H7 (cell line): ENCODE measurements at regions not wholly inside any gene's neighbourhood (a gene's known extent, or its start where the extent isn't known, plus 50 kb on each side); places are given as distances from the start of the nearest gene placed in this dataset.

Experiments used
- DNase-seq: peaks from one replicate; pipeline ENCODE4 v3.0.0; 2012
- H3K27me3 ChIP-seq: 2 replicates; pipeline ENCODE4 v1.6.0; 2011; ENCODE audit warnings: mild to moderate bottlenecking, low read length; ENCODE audit not compliant: control insufficient read depth, insufficient read depth
- H3K36me3 ChIP-seq: replicated peaks from 2 replicates; pipeline ENCODE4 v1.5.1; 2011; ENCODE audit warnings: low read length; ENCODE audit not compliant: control insufficient read depth, insufficient read depth
- H3K4me3 ChIP-seq: 2 replicates; pipeline ENCODE4 v1.5.1; 2011; ENCODE audit warnings: low read depth, mild to moderate bottlenecking, control low read depth, low read length, moderate library complexity; ENCODE audit not compliant: insufficient read depth

- Histone ChIP-seq H3K4me3 (no peak overlapping the region), H3K27me3 (no peaks in the 10 kb centered on the region), H3K36me3 (no peaks in the 10 kb centered on the region; the same call in 1 of the 2 replicates)
- DNase-seq: peak; percentile 56
These were observed 365.7 kb downstream of the SEC14L1 start for GRCh38 chr17:77506371-77506991.

GRCh38 chr17:77507111-77507885 lies 366.5 kb downstream of the SEC14L1 start:
- Histone ChIP-seq H3K36me3 (no peaks in the 10 kb centered on the region), H3K27me3 (no peaks in the 10 kb centered on the region), H3K4me3 (no peak overlapping the region)
- peak; percentile 83 for DNase-seq

DNA sequence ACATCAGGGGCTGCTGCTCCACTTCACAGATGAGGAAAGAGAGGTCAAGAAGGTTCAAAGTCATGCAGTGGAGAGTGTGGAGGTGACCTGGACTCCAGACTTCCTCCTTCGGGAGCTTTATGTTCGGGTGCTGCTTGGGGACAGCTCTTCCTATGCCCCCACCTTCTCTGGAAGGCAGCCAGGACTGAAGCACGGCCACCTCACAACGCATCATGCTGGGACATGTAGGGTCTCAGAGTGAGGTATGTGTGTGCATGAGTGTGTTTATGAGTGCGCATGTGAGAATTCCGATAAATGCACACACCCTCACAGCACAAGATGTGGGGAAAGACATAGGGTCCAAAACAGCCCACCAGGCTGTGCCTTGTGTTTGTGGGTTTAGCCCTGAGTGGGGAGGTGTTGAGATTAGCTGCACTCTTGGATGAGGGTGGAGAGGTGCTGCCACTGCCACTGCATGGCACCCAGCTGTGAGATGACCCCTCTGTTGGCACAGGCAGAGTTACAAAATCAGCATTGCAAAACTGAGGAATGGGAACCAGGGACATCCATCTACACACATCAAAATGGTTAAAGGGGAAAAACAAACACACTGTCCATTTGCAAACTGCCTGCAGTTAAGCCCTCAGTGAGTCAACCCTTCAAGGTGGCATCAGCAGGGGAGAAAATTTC lies 367.4 kb downstream of the SEC14L1 start:
- Histone ChIP-seq H3K4me3 (no peak overlapping the region), H3K27me3 (no peaks in the 10 kb centered on the region), H3K36me3 (no peaks in the 10 kb centered on the region)
- DNase-seq: peak; percentile 13

DNA sequence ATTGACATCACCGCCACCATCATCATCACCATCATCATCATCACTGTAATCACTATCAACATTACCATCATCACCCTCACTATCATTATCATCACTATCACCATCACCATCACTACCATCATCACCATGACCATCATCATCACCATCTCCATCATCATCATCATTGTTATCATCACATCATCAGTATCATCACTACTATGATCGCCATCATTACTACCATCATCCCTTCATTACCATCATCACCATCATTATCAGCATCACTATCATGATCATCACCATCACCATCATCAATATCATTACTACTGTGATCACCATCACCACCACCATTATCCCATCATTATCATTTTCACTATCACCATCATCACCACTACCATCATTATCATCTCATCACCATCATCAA lies 368.3 kb downstream of the SEC14L1 start:
- DNase-seq: no peak
- no peaks in the 10 kb centered on the region for H3K27me3 ChIP-seq
- no peaks in the 10 kb centered on the region for H3K36me3 ChIP-seq
- no peak overlapping the region for H3K4me3 ChIP-seq

GRCh38 chr17:77509599-77509998 lies 368.8 kb downstream of the SEC14L1 start:
- H3K4me3 ChIP-seq: no peak overlapping the region
- no peak for DNase-seq
- H3K36me3 ChIP-seq: no peaks in the 10 kb centered on the region
- no peaks in the 10 kb centered on the region for H3K27me3 ChIP-seq

GRCh38 chr17:77510133-77510796 lies 369.5 kb downstream of the SEC14L1 start:
- no peak for DNase-seq
- Histone ChIP-seq H3K36me3 (no peaks in the 10 kb centered on the region), H3K4me3 (no peak overlapping the region), H3K27me3 (no peaks in the 10 kb centered on the region)

DNA sequence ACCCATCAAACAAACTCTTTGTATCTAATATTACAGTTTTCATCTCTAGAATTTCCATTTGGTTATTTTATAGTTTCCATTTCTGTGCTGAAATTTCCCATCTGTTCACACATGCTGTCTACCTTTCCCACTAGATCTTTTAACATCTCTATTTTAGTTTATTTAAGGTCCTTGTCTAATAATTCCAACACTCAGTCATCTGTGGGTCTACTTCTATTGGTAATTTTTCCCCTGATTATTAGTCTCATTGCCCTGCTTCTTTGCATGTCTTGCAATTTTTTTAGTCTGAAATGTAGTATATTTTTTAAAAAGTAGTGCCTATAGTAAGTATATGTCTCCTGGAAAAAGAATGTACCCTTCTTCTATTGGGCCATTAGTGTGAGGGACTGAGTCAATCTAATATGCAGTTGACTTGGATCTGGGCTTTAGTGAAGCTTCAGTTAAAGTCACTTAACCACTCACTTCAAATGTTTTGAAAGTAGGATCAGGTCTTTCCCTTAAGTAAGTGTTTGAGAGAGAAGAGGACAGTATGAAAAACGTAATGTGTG lies 370.8 kb downstream of the SEC14L1 start:
- Histone ChIP-seq H3K4me3 (no peak overlapping the region), H3K27me3 (no peaks in the 10 kb centered on the region), H3K36me3 (no peaks in the 10 kb centered on the region)
- no peak for DNase-seq

- no peak for DNase-seq
- H3K4me3 ChIP-seq: no peak overlapping the region
- no peaks in the 10 kb centered on the region for H3K36me3 ChIP-seq
- H3K27me3 ChIP-seq: no peaks in the 10 kb centered on the region
These were observed 371.5 kb downstream of the SEC14L1 start for GRCh38 chr17:77512062-77512946.

DNA sequence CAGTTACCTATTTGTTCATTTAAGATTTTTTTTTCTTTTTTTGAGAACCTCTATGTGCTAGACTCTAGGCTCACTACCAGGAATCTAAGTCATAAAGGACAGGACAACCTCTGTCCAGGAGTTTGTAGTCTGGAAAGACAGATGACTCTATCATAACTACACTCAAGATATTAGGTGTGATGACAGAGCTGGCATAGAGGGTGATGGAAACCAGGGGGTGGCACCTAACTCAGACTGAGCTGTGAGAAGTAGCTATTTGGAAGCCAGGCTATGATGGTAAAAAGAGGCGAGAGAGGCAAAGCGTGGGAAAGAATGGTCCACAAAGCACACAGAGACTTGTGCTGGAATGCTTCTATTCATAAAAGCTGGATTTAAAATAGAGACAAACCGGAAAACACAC lies 372.3 kb downstream of the SEC14L1 start:
- Histone ChIP-seq H3K27me3 (no peaks in the 10 kb centered on the region), H3K36me3 (no peaks in the 10 kb centered on the region), H3K4me3 (no peak overlapping the region)
- no peak for DNase-seq

DNA sequence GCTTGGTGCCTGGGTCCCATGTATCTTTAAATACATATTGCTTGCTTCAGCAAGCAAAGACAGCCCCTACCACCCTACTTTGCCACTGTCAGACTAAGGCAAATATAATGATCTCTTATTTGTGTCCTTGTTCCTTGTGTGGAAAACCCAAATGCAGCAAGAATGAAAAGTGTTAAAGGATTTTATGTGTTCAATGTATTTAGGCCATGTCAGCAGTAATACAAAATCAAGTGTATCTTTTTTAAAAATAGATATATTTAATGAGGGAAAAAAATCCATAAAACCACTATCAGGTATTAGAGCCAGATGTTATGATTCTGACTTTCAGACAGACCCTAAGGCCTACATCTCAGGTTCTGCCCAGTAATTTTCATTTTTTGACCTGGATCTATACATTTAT lies 374.5 kb downstream of the SEC14L1 start:
- no peaks in the 10 kb centered on the region for H3K27me3 ChIP-seq
- DNase-seq: no peak
- H3K4me3 ChIP-seq: no peak overlapping the region

GRCh38 chr17:77516902-77517301 lies 376.1 kb downstream of the SEC14L1 start:
- Histone ChIP-seq H3K27me3 (no peaks in the 10 kb centered on the region), H3K4me3 (no peak overlapping the region), H3K36me3 (no peaks in the 10 kb centered on the region)
- DNase-seq: peak; percentile 5

More for the DNA sequence above, 374.5 kb downstream of the SEC14L1 start:
- no peaks in the 10 kb centered on the region for H3K36me3 ChIP-seq

DNA sequence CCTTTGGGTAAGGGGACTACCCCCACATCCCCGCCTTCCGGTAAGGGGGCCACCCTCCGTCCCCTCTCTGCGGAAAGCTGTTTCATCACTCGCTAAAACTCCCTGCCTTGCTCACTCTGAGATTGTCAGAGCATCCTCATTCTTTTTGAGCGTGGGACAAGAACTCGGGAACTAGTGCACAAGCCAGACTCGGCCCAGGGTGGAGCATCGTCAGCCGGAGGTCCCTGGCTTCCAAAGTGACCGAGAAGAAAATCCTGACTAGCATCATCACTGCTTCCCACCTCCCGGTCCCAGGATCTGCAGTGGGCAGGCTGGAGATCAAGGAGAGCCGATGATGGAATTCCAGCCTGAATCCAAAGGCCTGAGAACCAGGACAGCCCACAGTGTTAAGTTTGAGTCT lies 380.3 kb downstream of the SEC14L1 start:
- DNase-seq: no peak
- Histone ChIP-seq H3K36me3 (no peaks in the 10 kb centered on the region), H3K4me3 (no peak overlapping the region), H3K27me3 (no peaks in the 10 kb centered on the region)

- Histone ChIP-seq H3K27me3 (peaks cover 12% of the 10 kb centered on the region), H3K36me3 (no peaks in the 10 kb centered on the region), H3K4me3 (no peak overlapping the region)
- DNase-seq: no peak
These were observed 382.8 kb downstream of the SEC14L1 start for GRCh38 chr17:77523540-77523939.
